Endothelial cell of umbilical vein (primary cell): ENCODE measurements at regions not wholly inside any gene's neighbourhood (a gene's known extent, or its start where the extent isn't known, plus 50 kb on each side); places are given as distances from the start of the nearest gene placed in this dataset.

Source experiments
- BruUV-seq: library from RNA; stranded (reverse); fragments of 400-500 nt; replicated peaks from 2 replicates; lab custom pipeline; 2021; lab: Mats Ljungman, UMichigan
- CTCF ChIA-PET: fragments of 300-600, 350-600 bp; sonication (Branson Sonifier 250); formaldehyde crosslinking; loops from one replicate; lab custom pipeline; 2021; ENCODE audit warnings: antibody characterized with exemption, inconsistent platforms; lab: Charles Lee
- POLR2A ChIA-PET: fragments of 300-600, 350-600 bp; sonication (Branson Sonifier 250); formaldehyde crosslinking; loops from one replicate; lab custom pipeline; 2021; ENCODE audit warnings: antibody characterized with exemption, inconsistent platforms; lab: Charles Lee
- DNase-seq: peaks from one replicate; pipeline ENCODE4 v3.0.0-alpha.2; 2011; ENCODE audit warnings: low read depth, low spot score
- FAIRE-seq: peaks from 2 replicates; lab custom pipeline; 2011; peaks lifted over from hg19 to GRCh38; lab: Jason Lieb, UNC
- H2AFZ ChIP-seq: 2 replicates; pipeline ENCODE4 v1.6.0; 2012; ENCODE audit warnings: low read depth, low read length, control low read depth, inconsistent platforms
- H3K27ac ChIP-seq: 2 replicates; pipeline ENCODE4 v1.5.1; 2011; ENCODE audit warnings: low read depth, mild to moderate bottlenecking, control low read depth, low read length, moderate library complexity; ENCODE audit not compliant: insufficient read depth
- H3K27me3 ChIP-seq, 2 experiments: 2 replicates each; pipeline versions ENCODE4 v1.6.0 to v1.6.1; 2011; ENCODE audit warnings: low read length in 2 of 2, mixed read lengths in 1 of 2; ENCODE audit not compliant: control insufficient read depth in 2 of 2, insufficient read depth in 2 of 2
- H3K36me3 ChIP-seq, 2 experiments: 2 replicates in 1 of 2; 3 replicates in 1 of 2; pipeline ENCODE4 v1.5.1; 2011; ENCODE audit warnings: low read length in 2 of 2, mild to moderate bottlenecking in 1 of 2, moderate library complexity in 1 of 2; ENCODE audit not compliant: control insufficient read depth in 2 of 2, insufficient read depth in 2 of 2; ENCODE audit errors: extremely low read depth in 1 of 2
- H3K4me1 ChIP-seq: 3 replicates; pipeline ENCODE4 v1.5.1; 2011; ENCODE audit warnings: mild to moderate bottlenecking, low read length; ENCODE audit not compliant: control insufficient read depth, insufficient read depth; ENCODE audit errors: extremely low read depth
- H3K4me2 ChIP-seq: 2 replicates; pipeline ENCODE4 v1.6.1; 2011; ENCODE audit warnings: low read length, control low read depth, mixed read lengths; ENCODE audit not compliant: insufficient read depth
- H3K4me3 ChIP-seq, 3 experiments: fragments of 200-600 bp in 1 of 3; sonication (generic), shearing (Covaris generic) in 1 of 3; replicated peaks in 1 of 3; 2 replicates each; pipeline ENCODE4 v1.5.1; 2011 to 2016; ENCODE audit warnings: control low read depth in 3 of 3, low read length in 3 of 3, mild to moderate bottlenecking in 2 of 3, inconsistent platforms in 1 of 3, low read depth in 1 of 3, moderate library complexity in 1 of 3; ENCODE audit not compliant: insufficient read depth in 1 of 3
- H3K79me2 ChIP-seq: 2 replicates; pipeline ENCODE4 v1.6.0; 2012; ENCODE audit warnings: low read length, inconsistent platforms; ENCODE audit not compliant: control insufficient read depth, insufficient read depth
- H3K9ac ChIP-seq: replicated peaks from 2 replicates; pipeline ENCODE3; 2011; ENCODE audit warnings: low read length, control low read depth; ENCODE audit not compliant: insufficient read depth; ENCODE audit errors: extremely low read depth
- H3K9me1 ChIP-seq: replicated peaks from 3 replicates; pipeline ENCODE4 v1.6.0; 2011; ENCODE audit warnings: mild to moderate bottlenecking, low read length; ENCODE audit not compliant: control insufficient read depth, insufficient read depth; ENCODE audit errors: extremely low read depth
- H3K9me3 ChIP-seq: replicated peaks from 2 replicates; pipeline ENCODE4 v1.5.1; 2012; ENCODE audit warnings: low read length, inconsistent platforms; ENCODE audit not compliant: control insufficient read depth, insufficient read depth
- H4K20me1 ChIP-seq: replicated peaks from 2 replicates; pipeline ENCODE3; 2011; ENCODE audit warnings: mild to moderate bottlenecking, low read length; ENCODE audit not compliant: control insufficient read depth, insufficient read depth; ENCODE audit errors: extremely low read depth
- CTCF ChIP-seq, 2 donors: IDR thresholded peaks; 1 replicate in 1 of 2; 2 replicates in 1 of 2; pipeline ENCODE4 v1.5.1; 2011; ENCODE audit warnings: low read length in 2 of 2, mild to moderate bottlenecking in 2 of 2, moderate library complexity in 2 of 2, control low read depth in 1 of 2, inconsistent platforms in 1 of 2, low read depth in 1 of 2; ENCODE audit not compliant: insufficient read depth in 1 of 2; ENCODE audit errors: extremely low read depth in 1 of 2
- EZH2 ChIP-seq: IDR thresholded peaks from 2 replicates; pipeline ENCODE4 v1.6.1; 2012; ENCODE audit warnings: borderline replicate concordance, low read depth, mild to moderate bottlenecking, moderate library complexity, low read length, inconsistent platforms; ENCODE audit not compliant: severe bottlenecking
- FOS ChIP-seq: IDR thresholded peaks from 2 replicates; pipeline ENCODE4 v1.6.1; 2011; ENCODE audit warnings: mild to moderate bottlenecking, low read length, moderate library complexity, borderline replicate concordance; ENCODE audit not compliant: insufficient read depth
- GATA2 ChIP-seq: IDR thresholded peaks from 2 replicates; pipeline ENCODE4 v1.7.0; 2011; ENCODE audit warnings: low read depth, mild to moderate bottlenecking, moderate library complexity, mixed read lengths, low read length; ENCODE audit not compliant: insufficient read length, insufficient read depth
- JUN ChIP-seq: IDR thresholded peaks from 2 replicates; pipeline ENCODE4 v1.6.1; 2011; ENCODE audit warnings: borderline replicate concordance, low read depth; ENCODE audit not compliant: insufficient read length, insufficient read depth
- MAX ChIP-seq: IDR thresholded peaks from 2 replicates; pipeline ENCODE4 v1.6.1; 2011; ENCODE audit not compliant: insufficient read depth, insufficient read length
- MYC ChIP-seq: IDR thresholded peaks from one replicate; pipeline ENCODE4 v1.6.1; 2011; ENCODE audit warnings: mild to moderate bottlenecking, low read depth, low read length
- POLR2A ChIP-seq: IDR thresholded peaks from 2 replicates; pipeline ENCODE4 v1.6.1; 2012; ENCODE audit warnings: low read depth, mild to moderate bottlenecking, control low read depth, low read length
- POLR2AphosphoS5 ChIP-seq: IDR thresholded peaks from 2 replicates; pipeline ENCODE4 v1.6.1; 2012; ENCODE audit warnings: low read depth, mild to moderate bottlenecking, control low read depth, low read length, moderate library complexity; ENCODE audit not compliant: insufficient read depth
- dilution Hi-C: fragments of 300-500 bp; cut with MboI; formaldehyde crosslinking; loops from one replicate; pipeline ENCODE4 v1.15.0; 2019; ENCODE audit warnings: low sequenced_read_pairs; ENCODE audit not compliant: extremely low pct_ligation_motif_present
- intact Hi-C: fragments of 100-400 bp; cut with micrococcal nuclease; formaldehyde crosslinking; loops from one replicate; pipeline ENCODE4 v1.10.0; 2022

- CTCF ChIA-PET, result interaction anchor here (1.2 kb wide), 1 partner anchor 22 kb away, joined by 3 read pairs; no protein-coding TSS in a partner anchor
- H3K4me1 ChIP-seq, result peaks cover 8% of the 10 kb centered on the region
- H4K20me1 ChIP-seq, result no peaks in the 10 kb centered on the region
- no peak for DNase-seq
- no TSS peak for BruUV-seq
- H3K79me2 ChIP-seq, result no peaks in the 10 kb centered on the region
- TF ChIP-seq MYC (no peak), POLR2AphosphoS5 (no peak), GATA2 (no peak), CTCF (IDR thresholded peaks at IDR 0.05; ENCODE audit: extremely low read depth in 1 of 2, insufficient read depth in 1 of 2, low read depth in 1 of 2, low read length in 2 of 2) (no peak), EZH2 (no peak), MAX (no peak), JUN (no peak), FOS (no peak), POLR2A (no peak)
- no peak overlapping the region for H2AFZ ChIP-seq
- no peak overlapping the region for H3K27ac ChIP-seq
- intact Hi-C loops (no loop called here), dilution Hi-C loops (no loop called here)
- POLR2A ChIA-PET, result no interaction called here
- no peak overlapping the region for H3K9ac ChIP-seq
- no peaks in the 10 kb centered on the region for H3K9me1 ChIP-seq
- H3K4me2 ChIP-seq, result no peak overlapping the region
- no peaks in the 10 kb centered on the region for H3K9me3 ChIP-seq
- no peak overlapping the region for H3K4me3 ChIP-seq
- H3K36me3 ChIP-seq, result no peaks in the 10 kb centered on the region
- FAIRE-seq, result no peak
- no peaks in the 10 kb centered on the region for H3K27me3 ChIP-seq
These were observed 212.4 kb upstream of the ADAMTS9 start for GRCh38 chr3:64900156-64900555.
